ENCODE measurements at regions not wholly inside any gene's neighbourhood (a gene's known extent, or its start where the extent isn't known, plus 50 kb on each side); places are given as distances from the start of the nearest gene placed in this dataset.

DNA sequence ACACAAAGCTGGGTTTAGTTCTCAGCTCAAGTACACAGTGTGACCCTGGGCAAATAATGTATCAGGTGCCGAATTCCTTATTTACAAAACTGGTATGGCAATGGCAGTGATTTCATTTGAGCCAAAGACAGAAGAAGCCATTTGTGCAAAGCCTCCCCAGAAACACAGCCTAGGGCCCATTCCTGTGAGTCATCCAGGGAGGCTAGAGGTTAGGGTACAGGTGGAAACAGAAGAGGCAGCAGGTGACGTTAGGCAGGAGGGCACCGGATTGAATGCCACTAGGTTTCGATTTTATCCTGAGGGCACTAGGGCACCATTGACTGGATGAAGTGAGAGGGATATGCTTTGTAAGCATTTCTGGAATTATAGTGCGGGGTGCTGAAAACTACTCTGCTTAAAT lies 766.9 kb upstream of the NR2F2 start:
- ATAC-seq: no peak
- no peak for TF ChIP-seq ZNF565 (CRISPR knock-in tag; conservative IDR thresholded peaks at IDR 0.05; ENCODE audit: low read depth)
- no peak for TF ChIP-seq RARB (CRISPR knock-in tag; IDR thresholded peaks at IDR 0.05)
- no peak for TF ChIP-seq ZFP3 (CRISPR knock-in tag; IDR thresholded peaks at IDR 0.05)
- TF ChIP-seq TSHZ2 (CRISPR knock-in tag; IDR thresholded peaks at IDR 0.05): no peak
- TF ChIP-seq ZNF70 (CRISPR knock-in tag; IDR thresholded peaks at IDR 0.05): no peak
- no peak for TF ChIP-seq TOX (CRISPR knock-in tag; IDR thresholded peaks at IDR 0.05; ENCODE audit: borderline replicate concordance)
- TF ChIP-seq ZC3H10 (CRISPR knock-in tag; IDR thresholded peaks at IDR 0.05): no peak
- TF ChIP-seq PPARA (CRISPR knock-in tag; IDR thresholded peaks at IDR 0.05; ENCODE audit: borderline replicate concordance): no peak
- TF ChIP-seq ZFP30 (CRISPR knock-in tag; IDR thresholded peaks at IDR 0.05): no peak
- TF ChIP-seq OSR1 (CRISPR knock-in tag; IDR thresholded peaks at IDR 0.05): no peak
- TF ChIP-seq GLIS3 (CRISPR knock-in tag; IDR thresholded peaks at IDR 0.05): no peak
- TF ChIP-seq ZNF8 (CRISPR knock-in tag; IDR thresholded peaks at IDR 0.05): no peak
- TF ChIP-seq TCF4 (CRISPR knock-in tag; IDR thresholded peaks at IDR 0.05; ENCODE audit: borderline replicate concordance): no peak
- TF ChIP-seq, protein P1, sequence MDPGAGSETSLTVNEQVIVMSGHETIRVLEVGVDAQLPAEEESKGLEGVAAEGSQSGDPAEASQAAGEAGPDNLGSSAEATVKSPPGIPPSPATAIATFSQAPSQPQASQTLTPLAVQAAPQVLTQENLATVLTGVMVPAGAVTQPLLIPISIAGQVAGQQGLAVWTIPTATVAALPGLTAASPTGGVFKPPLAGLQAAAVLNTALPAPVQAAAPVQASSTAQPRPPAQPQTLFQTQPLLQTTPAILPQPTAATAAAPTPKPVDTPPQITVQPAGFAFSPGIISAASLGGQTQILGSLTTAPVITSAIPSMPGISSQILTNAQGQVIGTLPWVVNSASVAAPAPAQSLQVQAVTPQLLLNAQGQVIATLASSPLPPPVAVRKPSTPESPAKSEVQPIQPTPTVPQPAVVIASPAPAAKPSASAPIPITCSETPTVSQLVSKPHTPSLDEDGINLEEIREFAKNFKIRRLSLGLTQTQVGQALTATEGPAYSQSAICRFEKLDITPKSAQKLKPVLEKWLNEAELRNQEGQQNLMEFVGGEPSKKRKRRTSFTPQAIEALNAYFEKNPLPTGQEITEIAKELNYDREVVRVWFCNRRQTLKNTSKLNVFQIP (CRISPR knock-in tag; IDR thresholded peaks at IDR 0.05; ENCODE audit: borderline replicate concordance, low read depth): no peak

- no peak for ATAC-seq
- TF ChIP-seq CSDC2 (CRISPR knock-in tag; IDR thresholded peaks at IDR 0.05) (no peak), ZNF565 (CRISPR knock-in tag; conservative IDR thresholded peaks at IDR 0.05; ENCODE audit: low read depth) (no peak), SNAI2 (CRISPR knock-in tag; IDR thresholded peaks at IDR 0.05) (no peak), TCF4 (CRISPR knock-in tag; IDR thresholded peaks at IDR 0.05; ENCODE audit: borderline replicate concordance) (no peak)
These were observed 765.4 kb upstream of the NR2F2 start for GRCh38 chr15:95565016-95565600.

- TF ChIP-seq ISL1 (CRISPR knock-in tag; IDR thresholded peaks at IDR 0.05) (no peak), ZNF8 (CRISPR knock-in tag; IDR thresholded peaks at IDR 0.05) (no peak), TOX (CRISPR knock-in tag; IDR thresholded peaks at IDR 0.05; ENCODE audit: borderline replicate concordance) (no peak), ZFP3 (CRISPR knock-in tag; IDR thresholded peaks at IDR 0.05) (no peak), ZNF565 (CRISPR knock-in tag; conservative IDR thresholded peaks at IDR 0.05; ENCODE audit: low read depth) (no peak), ZFP30 (CRISPR knock-in tag; IDR thresholded peaks at IDR 0.05) (no peak)
- TF ChIP-seq, protein P2, sequence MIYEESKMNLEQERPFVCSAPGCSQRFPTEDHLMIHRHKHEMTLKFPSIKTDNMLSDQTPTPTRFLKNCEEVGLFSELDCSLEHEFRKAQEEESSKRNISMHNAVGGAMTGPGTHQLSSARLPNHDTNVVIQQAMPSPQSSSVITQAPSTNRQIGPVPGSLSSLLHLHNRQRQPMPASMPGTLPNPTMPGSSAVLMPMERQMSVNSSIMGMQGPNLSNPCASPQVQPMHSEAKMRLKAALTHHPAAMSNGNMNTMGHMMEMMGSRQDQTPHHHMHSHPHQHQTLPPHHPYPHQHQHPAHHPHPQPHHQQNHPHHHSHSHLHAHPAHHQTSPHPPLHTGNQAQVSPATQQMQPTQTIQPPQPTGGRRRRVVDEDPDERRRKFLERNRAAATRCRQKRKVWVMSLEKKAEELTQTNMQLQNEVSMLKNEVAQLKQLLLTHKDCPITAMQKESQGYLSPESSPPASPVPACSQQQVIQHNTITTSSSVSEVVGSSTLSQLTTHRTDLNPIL (CRISPR knock-in tag; IDR thresholded peaks at IDR 0.05; ENCODE audit: low read depth): no peak
- ATAC-seq: peak; percentile 37; the same call in 1 of the 3 replicates
These were observed 764.8 kb upstream of the NR2F2 start for GRCh38 chr15:95565690-95566089.

DNA sequence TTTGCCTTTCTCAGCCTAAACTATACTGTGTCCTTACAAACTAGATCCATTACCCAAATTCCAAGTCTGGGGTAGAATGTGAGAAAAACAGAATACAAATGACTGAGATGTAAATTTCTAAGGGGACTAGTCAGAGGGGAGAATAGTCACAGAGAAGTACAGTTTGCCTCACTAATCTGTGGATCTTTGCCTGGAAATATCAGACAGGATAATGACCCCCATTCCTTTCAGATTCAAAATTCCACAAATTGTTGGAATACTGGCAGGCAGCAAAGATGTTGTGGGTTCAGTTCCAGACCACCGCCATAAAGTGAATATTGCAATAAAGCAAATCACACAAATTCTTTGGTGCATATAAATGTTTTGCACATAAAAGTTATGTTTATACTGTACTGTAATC lies 762.8 kb upstream of the NR2F2 start:
- TF ChIP-seq ZNF70 (CRISPR knock-in tag; IDR thresholded peaks at IDR 0.05) (no peak), GLIS3 (CRISPR knock-in tag; IDR thresholded peaks at IDR 0.05) (no peak)
- no peak for ATAC-seq

GRCh38 chr15:95574053-95574452 lies 756.4 kb upstream of the NR2F2 start:
- TF ChIP-seq, protein P2 (CRISPR knock-in tag; IDR thresholded peaks at IDR 0.05; ENCODE audit: low read depth): no peak
- no peak for TF ChIP-seq CSRNP3 (CRISPR knock-in tag; IDR thresholded peaks at IDR 0.05)
- no peak for TF ChIP-seq ESRRG (CRISPR knock-in tag; IDR thresholded peaks at IDR 0.05)
- no peak for TF ChIP-seq ISL1 (CRISPR knock-in tag; IDR thresholded peaks at IDR 0.05)
- no peak for TF ChIP-seq GLIS3 (CRISPR knock-in tag; IDR thresholded peaks at IDR 0.05)
- no peak for TF ChIP-seq ZC3H10 (CRISPR knock-in tag; IDR thresholded peaks at IDR 0.05)
- TF ChIP-seq TCF4 (CRISPR knock-in tag; IDR thresholded peaks at IDR 0.05; ENCODE audit: borderline replicate concordance): no peak
- TF ChIP-seq ZFP30 (CRISPR knock-in tag; IDR thresholded peaks at IDR 0.05): no peak
- no peak for TF ChIP-seq BACH2 (CRISPR knock-in tag; IDR thresholded peaks at IDR 0.05; ENCODE audit: borderline replicate concordance)
- TF ChIP-seq OSR1 (CRISPR knock-in tag; IDR thresholded peaks at IDR 0.05): no peak
- no peak for TF ChIP-seq TSHZ2 (CRISPR knock-in tag; IDR thresholded peaks at IDR 0.05)
- TF ChIP-seq PPARA (CRISPR knock-in tag; IDR thresholded peaks at IDR 0.05; ENCODE audit: borderline replicate concordance): no peak

More at GRCh38 chr15:95574053-95574452, 756.4 kb upstream of the NR2F2 start:
- no peak for ATAC-seq

All from SK-N-SH treated with all-trans-retinoic acid at 6 μM for 48 hours (cell line).